DND-41 (cell line): ENCODE measurements at regions not wholly inside any gene's neighbourhood (a gene's known extent, or its start where the extent isn't known, plus 50 kb on each side); places are given as distances from the start of the nearest gene placed in this dataset.

Experiments used
- EZH2 ChIP-seq: IDR thresholded peaks from 3 replicates; pipeline ENCODE4 v1.6.1; 2012; ENCODE audit warnings: borderline replicate concordance, low read depth, mild to moderate bottlenecking, moderate library complexity, low read length, inconsistent platforms; ENCODE audit not compliant: severe bottlenecking
- TF ChIP-seq, protein P1 (sequence below): IDR thresholded peaks from 2 replicates; pipeline ENCODE4 v1.5.1; 2012; ENCODE audit warnings: borderline replicate concordance, low read length, moderate library complexity, mild to moderate bottlenecking; ENCODE audit not compliant: poor library complexity, severe bottlenecking; ENCODE audit errors: extremely low read depth

DNA sequence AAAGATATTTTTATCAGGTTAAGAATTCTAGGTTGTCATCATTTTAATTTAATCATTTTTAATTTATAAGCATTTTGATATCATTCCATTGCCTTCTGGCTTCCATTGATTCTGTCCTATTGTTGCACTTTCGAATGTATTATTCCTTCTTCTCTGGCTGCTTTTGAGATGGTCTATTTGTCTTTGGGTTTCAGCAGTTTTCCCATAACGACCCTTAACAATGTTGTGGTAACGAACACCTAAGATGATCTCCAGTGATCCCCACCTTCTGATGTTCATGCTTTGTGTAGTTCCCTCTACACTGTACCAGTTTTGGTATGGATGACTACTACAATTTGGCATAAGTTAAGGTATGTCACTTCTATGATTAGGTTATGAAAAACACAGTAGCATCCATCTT is 59.9 kb downstream of the MINAR1 start:
- TF ChIP-seq, protein P1, sequence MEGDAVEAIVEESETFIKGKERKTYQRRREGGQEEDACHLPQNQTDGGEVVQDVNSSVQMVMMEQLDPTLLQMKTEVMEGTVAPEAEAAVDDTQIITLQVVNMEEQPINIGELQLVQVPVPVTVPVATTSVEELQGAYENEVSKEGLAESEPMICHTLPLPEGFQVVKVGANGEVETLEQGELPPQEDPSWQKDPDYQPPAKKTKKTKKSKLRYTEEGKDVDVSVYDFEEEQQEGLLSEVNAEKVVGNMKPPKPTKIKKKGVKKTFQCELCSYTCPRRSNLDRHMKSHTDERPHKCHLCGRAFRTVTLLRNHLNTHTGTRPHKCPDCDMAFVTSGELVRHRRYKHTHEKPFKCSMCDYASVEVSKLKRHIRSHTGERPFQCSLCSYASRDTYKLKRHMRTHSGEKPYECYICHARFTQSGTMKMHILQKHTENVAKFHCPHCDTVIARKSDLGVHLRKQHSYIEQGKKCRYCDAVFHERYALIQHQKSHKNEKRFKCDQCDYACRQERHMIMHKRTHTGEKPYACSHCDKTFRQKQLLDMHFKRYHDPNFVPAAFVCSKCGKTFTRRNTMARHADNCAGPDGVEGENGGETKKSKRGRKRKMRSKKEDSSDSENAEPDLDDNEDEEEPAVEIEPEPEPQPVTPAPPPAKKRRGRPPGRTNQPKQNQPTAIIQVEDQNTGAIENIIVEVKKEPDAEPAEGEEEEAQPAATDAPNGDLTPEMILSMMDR: no peak
- no peak for TF ChIP-seq EZH2
